ENCODE measurements at regions not wholly inside any gene's neighbourhood (a gene's known extent, or its start where the extent isn't known, plus 50 kb on each side); places are given as distances from the start of the nearest gene placed in this dataset.
"Not testable (repeated sequence)": the region's sequence is repeated elsewhere in the genome, so short reads cannot be mapped to it uniquely, and the experiment has no call there.

GRCh38 chr3:198139513-198140167, 179.6 kb downstream of the LMLN start:
- not testable (repeated sequence) for H3K4me1 Mint-ChIP-seq (ENCODE audit: low read depth); H3K4me3 Mint-ChIP-seq; H3K27me3 Mint-ChIP-seq; H3K9me3 Mint-ChIP-seq (ENCODE audit: low read depth); H3K27ac Mint-ChIP-seq; H3K36me3 Mint-ChIP-seq

DNA sequence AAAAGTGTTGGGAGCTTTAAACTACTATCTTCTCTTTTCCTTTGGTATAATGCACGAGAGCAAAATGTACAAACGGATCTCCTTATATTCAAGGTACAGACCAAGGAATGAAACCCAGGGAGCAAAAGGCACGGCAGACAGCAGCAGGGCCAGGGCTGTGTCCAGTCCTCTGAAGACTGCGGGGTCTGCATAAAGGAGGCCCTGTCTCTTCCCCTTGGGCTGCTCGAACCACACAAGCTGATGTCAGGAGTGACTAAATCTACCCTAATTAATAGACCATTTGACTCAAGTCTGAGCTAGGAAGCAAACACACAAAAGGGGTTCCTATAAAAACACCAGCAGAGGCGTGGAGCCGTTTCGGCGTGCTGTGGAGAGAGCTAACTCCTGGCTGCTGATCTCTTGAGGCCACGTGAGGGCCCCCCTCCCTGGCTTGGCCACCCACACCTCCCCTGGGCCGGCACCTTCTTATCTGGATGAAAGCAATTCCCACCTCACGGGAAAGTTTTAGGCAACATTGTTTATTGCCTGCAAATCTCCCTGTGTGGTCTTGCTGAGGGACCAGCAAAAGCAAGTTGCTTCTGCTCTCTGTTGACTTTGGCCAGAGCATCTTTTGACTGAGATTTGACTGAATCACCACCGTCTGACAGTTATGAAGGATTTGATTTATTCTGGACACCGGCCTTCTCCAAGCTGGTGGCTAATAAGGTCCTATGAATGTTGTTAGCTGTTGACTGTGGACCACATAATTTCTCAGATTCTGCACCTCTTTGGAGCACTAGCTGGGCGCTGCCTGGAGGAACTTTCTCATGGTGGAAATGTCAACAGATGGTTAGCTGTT, 183.5 kb downstream of the LMLN start:
- not testable (repeated sequence) for H3K36me3 Mint-ChIP-seq; H3K27me3 Mint-ChIP-seq; H3K9me3 Mint-ChIP-seq (ENCODE audit: low read depth); H3K4me3 Mint-ChIP-seq; H3K4me1 Mint-ChIP-seq (ENCODE audit: low read depth); H3K27ac Mint-ChIP-seq

DNA sequence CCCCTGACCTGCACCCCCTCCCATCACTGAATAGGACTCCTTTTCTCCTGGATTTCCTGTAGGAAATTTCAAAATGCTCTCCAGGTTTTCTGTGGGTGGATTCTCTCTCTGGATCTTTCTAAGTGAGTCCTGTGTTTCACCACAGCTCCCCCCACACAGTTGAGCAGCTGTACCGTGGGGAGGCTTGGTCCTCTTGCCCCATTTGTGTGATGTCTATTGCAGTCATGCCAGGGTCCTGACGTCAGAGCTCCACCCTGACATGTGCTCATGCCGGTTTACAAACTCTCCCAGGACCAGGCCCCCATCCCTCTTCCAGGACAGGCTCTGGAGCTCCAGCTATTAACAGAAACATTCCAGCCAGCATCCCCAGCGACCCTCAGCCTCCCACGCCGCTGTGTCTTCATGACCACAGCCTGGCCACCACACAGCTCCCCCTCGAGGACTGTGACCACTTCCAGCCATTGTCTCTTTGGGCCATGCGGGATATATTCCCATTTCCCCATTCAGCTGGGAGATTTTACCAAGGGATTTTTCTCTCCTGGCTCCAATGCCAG, 185.3 kb downstream of the LMLN start:
- not testable (repeated sequence) for H3K4me3 Mint-ChIP-seq; H3K27ac Mint-ChIP-seq; H3K9me3 Mint-ChIP-seq (ENCODE audit: low read depth); H3K4me1 Mint-ChIP-seq (ENCODE audit: low read depth); H3K36me3 Mint-ChIP-seq; H3K27me3 Mint-ChIP-seq

DNA sequence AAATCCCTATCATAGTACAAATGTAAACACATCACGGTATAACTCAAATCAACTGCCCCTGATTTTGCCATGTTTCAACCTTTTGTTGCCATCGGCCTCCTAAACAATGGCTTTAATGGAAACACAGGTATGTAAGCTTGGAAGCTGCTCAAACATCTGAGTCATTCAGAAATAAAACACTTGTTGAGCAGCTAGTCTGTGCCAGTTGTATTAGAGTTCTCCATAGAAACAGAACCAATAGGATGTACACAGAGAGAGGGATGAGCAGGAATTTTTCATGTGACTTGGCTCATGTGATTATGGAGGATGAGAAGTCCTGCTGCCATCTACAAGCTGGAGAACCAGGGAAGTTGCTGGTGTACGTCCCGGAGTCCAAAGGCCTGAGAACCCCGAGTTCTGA, 186.1 kb downstream of the LMLN start:
- not testable (repeated sequence) for H3K27me3 Mint-ChIP-seq; H3K4me3 Mint-ChIP-seq; H3K4me1 Mint-ChIP-seq (ENCODE audit: low read depth); H3K9me3 Mint-ChIP-seq (ENCODE audit: low read depth); H3K36me3 Mint-ChIP-seq; H3K27ac Mint-ChIP-seq

- not testable (repeated sequence) for H3K4me1 Mint-ChIP-seq (ENCODE audit: low read depth); H3K27me3 Mint-ChIP-seq; H3K36me3 Mint-ChIP-seq; H3K27ac Mint-ChIP-seq; H3K4me3 Mint-ChIP-seq; H3K9me3 Mint-ChIP-seq (ENCODE audit: low read depth)
Observed at GRCh38 chr3:198146559-198147164, 186.6 kb downstream of the LMLN start.

- H3K27ac Mint-ChIP-seq; H3K36me3 Mint-ChIP-seq; H3K27me3 Mint-ChIP-seq; H3K9me3 Mint-ChIP-seq (ENCODE audit: low read depth); H3K4me1 Mint-ChIP-seq (ENCODE audit: low read depth); H3K4me3 Mint-ChIP-seq: not testable (repeated sequence)
Observed at GRCh38 chr3:198147213-198147612, 187.2 kb downstream of the LMLN start.

DNA sequence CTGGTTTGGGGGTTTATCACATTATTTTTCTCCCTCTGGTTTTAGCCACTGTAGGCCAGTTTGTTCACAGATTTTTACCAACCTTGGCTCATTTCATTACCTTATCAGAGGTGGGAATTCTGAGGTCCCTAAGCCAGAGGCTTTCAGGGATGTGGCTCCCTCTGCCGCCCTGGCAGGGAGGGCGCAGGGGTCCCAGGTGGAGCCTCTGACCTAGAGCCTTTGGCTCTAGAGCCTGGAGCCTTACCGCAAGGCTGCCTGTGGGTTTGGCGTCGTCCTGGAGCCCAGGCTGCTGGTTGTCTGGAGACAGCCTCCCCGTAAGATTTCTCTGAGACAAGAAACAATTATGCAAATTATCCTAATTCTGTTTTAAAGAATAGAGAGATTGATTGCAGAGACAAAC, 188.0 kb downstream of the LMLN start:
- H3K4me1 Mint-ChIP-seq (ENCODE audit: low read depth); H3K27me3 Mint-ChIP-seq; H3K9me3 Mint-ChIP-seq (ENCODE audit: low read depth); H3K4me3 Mint-ChIP-seq; H3K36me3 Mint-ChIP-seq; H3K27ac Mint-ChIP-seq: not testable (repeated sequence)

GRCh38 chr3:198149904-198150303, 189.9 kb downstream of the LMLN start:
- not testable (repeated sequence) for H3K36me3 Mint-ChIP-seq; H3K27ac Mint-ChIP-seq; H3K27me3 Mint-ChIP-seq; H3K4me3 Mint-ChIP-seq; H3K4me1 Mint-ChIP-seq (ENCODE audit: low read depth); H3K9me3 Mint-ChIP-seq (ENCODE audit: low read depth)

- H3K4me1 Mint-ChIP-seq (ENCODE audit: low read depth); H3K27me3 Mint-ChIP-seq; H3K36me3 Mint-ChIP-seq; H3K9me3 Mint-ChIP-seq (ENCODE audit: low read depth); H3K4me3 Mint-ChIP-seq; H3K27ac Mint-ChIP-seq: not testable (repeated sequence)
Observed at GRCh38 chr3:198151867-198152266, 191.8 kb downstream of the LMLN start.

DNA sequence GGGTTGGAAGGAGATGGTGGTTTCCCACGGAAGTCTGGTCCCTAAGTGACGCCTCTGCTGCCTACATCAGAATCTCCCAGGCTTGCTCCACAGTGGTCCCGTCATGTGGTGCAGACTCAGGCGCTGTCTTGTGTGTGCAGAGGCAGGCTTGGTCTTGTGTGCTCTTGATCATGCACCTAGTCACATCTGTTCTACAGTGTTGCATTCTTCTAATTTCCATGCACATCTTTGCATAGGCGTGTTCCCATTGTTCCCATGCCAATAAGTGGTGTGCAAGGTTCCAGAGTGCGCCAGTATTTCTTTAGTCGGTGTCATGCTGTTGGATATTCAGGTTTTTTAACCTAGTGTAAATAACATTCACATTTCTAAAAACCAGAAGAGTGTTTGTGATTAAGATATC, 195.8 kb downstream of the LMLN start:
- H3K4me3 Mint-ChIP-seq; H3K27ac Mint-ChIP-seq; H3K4me1 Mint-ChIP-seq (ENCODE audit: low read depth); H3K27me3 Mint-ChIP-seq; H3K9me3 Mint-ChIP-seq (ENCODE audit: low read depth); H3K36me3 Mint-ChIP-seq: not testable (repeated sequence)

- H3K4me3 Mint-ChIP-seq; H3K27ac Mint-ChIP-seq; H3K27me3 Mint-ChIP-seq; H3K36me3 Mint-ChIP-seq; H3K4me1 Mint-ChIP-seq (ENCODE audit: low read depth); H3K9me3 Mint-ChIP-seq (ENCODE audit: low read depth): not testable (repeated sequence)
Observed at GRCh38 chr3:198157231-198157868, 197.3 kb downstream of the LMLN start.

DNA sequence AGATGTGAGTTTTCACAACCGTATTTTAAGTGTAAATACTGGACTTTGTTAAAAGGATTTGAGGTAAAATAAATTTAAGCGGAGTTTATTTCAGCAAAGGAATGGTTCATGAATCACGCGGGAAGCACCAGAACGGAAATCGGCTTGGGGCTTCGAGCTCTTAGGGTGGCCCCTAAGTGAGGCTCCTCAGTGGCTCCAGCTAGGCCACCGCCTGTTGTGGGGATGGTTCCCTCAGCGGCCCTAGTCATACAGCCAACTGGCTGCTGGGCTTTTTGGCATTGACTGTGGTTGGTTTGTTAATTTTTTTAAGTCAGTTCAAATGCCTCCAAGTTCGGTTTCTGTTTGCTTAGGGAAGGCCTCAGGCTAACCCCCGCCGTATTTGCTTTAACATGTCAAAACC, 198.0 kb downstream of the LMLN start:
- not testable (repeated sequence) for H3K27me3 Mint-ChIP-seq; H3K27ac Mint-ChIP-seq; H3K4me1 Mint-ChIP-seq (ENCODE audit: low read depth); H3K36me3 Mint-ChIP-seq; H3K9me3 Mint-ChIP-seq (ENCODE audit: low read depth)
- H3K4me3 Mint-ChIP-seq = peak overlapping the region; percentile 10

DNA sequence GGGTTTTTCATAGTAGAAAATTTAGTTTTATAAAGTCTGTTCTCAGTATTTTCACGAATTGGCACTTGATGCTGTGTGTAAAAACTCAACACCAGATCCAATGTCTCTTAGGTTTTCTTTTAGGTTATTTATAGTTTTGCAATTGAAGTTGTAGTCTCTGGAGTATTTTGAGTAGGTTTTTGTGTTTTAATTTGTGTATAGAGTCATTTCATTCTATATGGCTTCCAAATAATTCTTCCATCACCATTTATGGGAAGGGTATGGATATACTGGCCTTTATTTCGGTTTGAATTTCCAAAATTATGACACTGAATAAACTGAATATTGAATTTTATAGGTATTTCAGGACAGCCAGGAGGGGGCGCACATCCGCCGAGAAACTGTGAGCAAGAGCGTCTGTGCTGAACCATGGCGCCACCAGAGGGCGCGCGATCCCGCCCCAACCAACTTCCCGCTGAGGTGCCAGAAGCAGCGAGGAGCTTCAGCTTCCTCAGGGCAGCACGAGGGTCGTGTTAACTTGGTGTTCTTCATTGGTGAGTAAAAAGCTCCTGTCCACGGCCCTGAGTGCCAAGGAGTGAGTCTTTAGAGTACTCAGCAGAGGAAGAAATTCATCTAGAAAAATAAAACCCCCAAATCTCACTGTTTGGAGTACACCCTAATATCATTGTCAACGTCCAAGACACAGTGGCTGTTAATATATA, 207.5 kb downstream of the LMLN start:
- H3K27ac Mint-ChIP-seq = peak overlapping the region; percentile 34

DNA sequence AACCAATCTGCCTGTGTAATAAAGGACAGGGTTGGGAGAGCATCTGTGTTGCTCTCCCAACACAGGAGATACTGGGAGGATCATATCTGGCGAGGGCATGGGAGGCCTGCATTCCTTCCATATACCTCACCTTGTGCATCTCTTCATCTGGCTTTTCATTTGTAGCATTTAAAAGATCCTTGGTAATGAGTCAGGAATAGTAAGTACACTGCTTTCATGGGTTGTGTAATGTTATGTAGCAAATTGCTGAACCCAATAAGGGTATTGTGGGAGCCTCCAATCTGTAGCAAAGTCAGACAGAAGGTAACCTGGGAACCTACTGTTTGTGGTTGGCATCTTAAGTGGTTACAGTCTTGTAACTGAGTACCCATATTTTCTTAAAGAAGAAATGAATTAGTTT, 210.8 kb downstream of the LMLN start:
- H3K36me3 Mint-ChIP-seq; H3K9me3 Mint-ChIP-seq (ENCODE audit: low read depth); H3K27ac Mint-ChIP-seq; H3K4me1 Mint-ChIP-seq (ENCODE audit: low read depth); H3K4me3 Mint-ChIP-seq; H3K27me3 Mint-ChIP-seq: not testable (repeated sequence)

More for the DNA sequence above, 207.5 kb downstream of the LMLN start:
- H3K4me3 Mint-ChIP-seq; H3K36me3 Mint-ChIP-seq; H3K9me3 Mint-ChIP-seq (ENCODE audit: low read depth); H3K4me1 Mint-ChIP-seq (ENCODE audit: low read depth); H3K27me3 Mint-ChIP-seq: not testable (repeated sequence)

DNA sequence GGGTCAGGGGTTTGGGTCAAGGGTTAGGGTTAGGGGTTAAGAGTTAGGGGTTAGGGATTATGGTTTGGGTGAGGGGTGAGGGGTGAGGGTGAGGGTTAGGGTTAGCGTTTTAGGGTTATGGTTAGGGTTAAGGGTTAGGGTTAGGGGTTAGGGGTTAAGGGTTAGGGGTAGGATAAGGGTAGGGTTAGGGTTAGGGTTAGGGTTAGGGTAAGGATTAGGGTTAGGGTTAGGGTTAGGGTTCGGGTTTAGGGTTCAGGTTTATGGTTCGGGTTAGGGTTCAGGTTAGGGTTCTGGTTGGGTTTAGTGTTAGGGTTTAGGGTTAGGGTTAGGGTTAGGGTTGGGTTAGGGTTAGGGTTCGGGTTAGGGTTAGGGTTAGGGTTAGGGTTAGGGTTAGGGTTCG, 213.1 kb downstream of the LMLN start:
- not testable (repeated sequence) for H3K9me3 Mint-ChIP-seq (ENCODE audit: low read depth); H3K4me1 Mint-ChIP-seq (ENCODE audit: low read depth); H3K4me3 Mint-ChIP-seq; H3K27ac Mint-ChIP-seq; H3K27me3 Mint-ChIP-seq; H3K36me3 Mint-ChIP-seq
